ENCODE measurements at regions not wholly inside any gene's neighbourhood (a gene's known extent, or its start where the extent isn't known, plus 50 kb on each side); places are given as distances from the start of the nearest gene placed in this dataset.
A peak's percentile ranks its signal among the peaks of the same experiment; 100 is the strongest.
"Not testable (repeated sequence)": the region's sequence is repeated elsewhere in the genome, so short reads cannot be mapped to it uniquely, and the experiment has no call there.

GRCh38 chr9:88918537-88918936 is 72.7 kb upstream of the S1PR3 start:
- not testable (repeated sequence) for DNase-seq (ENCODE audit: low spot score); FAIRE-seq

GRCh38 chr9:88920645-88921044 is 70.6 kb upstream of the S1PR3 start:
- FAIRE-seq (no peak), DNase-seq (ENCODE audit: low spot score) (no peak)

DNA sequence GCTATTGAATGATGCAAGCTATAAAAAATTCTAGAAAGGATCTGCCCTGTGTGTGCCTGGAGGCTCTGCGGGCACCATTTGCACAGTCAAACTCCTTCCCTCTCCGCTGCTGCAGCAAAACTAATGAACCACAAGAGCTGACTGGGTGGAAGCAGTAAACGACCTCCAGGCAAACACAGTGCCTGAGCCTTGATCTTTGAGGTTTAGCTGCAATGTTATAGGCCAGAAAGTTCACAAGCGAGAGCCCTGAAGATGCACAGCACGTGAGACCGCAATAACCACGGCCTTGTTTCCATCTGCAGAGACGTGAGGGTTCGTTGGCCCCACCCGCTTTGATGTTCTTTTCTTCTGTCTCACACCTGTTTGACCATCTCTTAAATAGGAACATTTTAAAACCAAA is 69.2 kb upstream of the S1PR3 start:
- FAIRE-seq (no peak), DNase-seq (ENCODE audit: low spot score) (no peak)

DNA sequence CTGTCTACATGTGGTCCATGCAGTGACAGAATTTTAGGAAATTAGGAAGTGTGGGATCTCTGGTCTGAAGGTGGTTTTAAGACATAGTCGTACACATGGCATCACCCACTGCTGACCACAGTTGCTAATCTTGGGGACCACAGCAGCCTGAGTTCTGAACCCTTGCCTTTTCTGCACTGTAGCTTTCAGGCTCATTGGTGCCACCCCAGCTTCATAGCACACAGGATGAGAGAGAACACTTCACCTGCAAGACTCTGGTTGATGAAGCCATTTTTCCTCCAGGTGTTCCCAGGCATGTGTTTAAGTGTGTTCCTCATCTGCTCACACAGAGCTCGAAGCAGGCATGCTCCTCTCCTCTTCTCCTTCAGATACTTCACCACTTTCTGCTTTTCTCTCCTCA is 68.2 kb upstream of the S1PR3 start:
- no peak for FAIRE-seq
- no peak for DNase-seq (ENCODE audit: low spot score)

DNA sequence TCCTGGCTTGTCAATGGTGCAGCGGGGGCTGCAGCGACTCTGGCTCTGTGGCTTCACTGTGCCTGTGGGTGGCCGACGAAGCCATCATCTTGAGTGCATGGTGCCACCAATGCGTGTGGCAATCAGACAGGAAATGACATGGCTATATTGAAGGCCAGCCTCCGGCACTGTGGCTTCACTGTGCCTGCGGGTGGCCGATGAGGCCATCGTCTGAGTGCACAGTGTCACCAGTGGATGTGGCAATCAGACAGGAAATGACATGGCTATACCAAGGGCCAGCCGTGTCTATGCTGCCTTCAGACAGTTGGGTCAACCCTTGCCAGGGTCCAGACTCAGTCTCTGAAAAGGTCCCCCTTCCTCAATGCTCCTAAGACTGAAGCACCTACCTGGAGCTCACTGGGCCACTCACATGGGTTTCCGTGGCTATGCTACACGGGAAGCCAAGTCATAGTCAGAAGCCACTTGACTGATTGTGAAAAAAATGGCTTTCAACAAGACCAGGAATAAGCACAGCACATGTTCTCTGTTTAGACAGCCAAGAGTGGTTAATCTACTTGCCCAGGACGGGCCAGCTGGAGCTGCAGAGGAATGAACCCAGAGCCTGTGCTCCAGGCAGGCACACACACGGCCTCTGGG is 67.5 kb upstream of the S1PR3 start:
- DNase-seq (ENCODE audit: low spot score) (no peak), FAIRE-seq (peak; percentile 27)

- no peak for DNase-seq (ENCODE audit: low spot score)
- FAIRE-seq = no peak
Measured at GRCh38 chr9:88925481-88925880, 65.8 kb upstream of the S1PR3 start.

GRCh38 chr9:88926781-88927505 is 64.3 kb upstream of the S1PR3 start:
- DNase-seq (ENCODE audit: low spot score) = no peak
- FAIRE-seq = no peak

- FAIRE-seq = no peak
- DNase-seq (ENCODE audit: low spot score) = no peak
Measured at GRCh38 chr9:88927510-88927909, 63.8 kb upstream of the S1PR3 start.

- FAIRE-seq = no peak
- DNase-seq (ENCODE audit: low spot score) = no peak
Measured at GRCh38 chr9:88930716-88931115, 60.6 kb upstream of the S1PR3 start.

- FAIRE-seq (no peak), DNase-seq (ENCODE audit: low spot score) (no peak)
Measured at GRCh38 chr9:88932766-88933165, 58.5 kb upstream of the S1PR3 start.

- no peak for DNase-seq (ENCODE audit: low spot score)
- no peak for FAIRE-seq
Measured at GRCh38 chr9:88933607-88934379, 57.5 kb upstream of the S1PR3 start.

DNA sequence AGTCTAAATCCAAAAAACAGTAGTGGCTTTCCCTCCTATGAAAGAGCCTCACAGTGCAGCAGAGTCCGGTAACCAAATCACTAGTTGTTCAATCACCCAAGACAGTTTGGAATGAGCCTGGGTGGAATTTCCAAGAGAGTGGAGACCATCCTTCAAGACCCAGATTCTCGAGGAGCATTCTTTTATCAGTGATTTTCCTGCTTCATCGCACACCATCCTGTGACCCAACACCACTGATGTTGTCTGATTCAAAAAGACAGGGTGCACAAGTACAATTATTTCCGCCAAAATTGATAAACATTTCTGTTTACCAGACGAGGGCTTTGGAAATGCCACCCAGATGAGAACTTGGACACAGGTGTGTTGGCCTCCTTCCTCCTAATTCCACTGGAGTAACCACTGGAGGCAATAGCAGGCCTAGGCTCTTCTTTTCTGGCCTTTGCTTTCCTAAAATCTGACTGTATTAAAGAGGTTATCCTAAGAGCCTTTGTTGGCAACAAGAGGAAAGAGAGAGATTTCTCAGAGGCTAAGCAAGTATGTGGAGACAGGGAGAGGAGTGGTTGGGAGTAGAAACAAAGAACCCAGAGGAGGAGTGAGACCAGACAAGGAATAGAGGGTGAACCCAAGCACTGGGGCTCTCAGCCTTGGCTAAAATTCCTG is 56.3 kb upstream of the S1PR3 start:
- DNase-seq (ENCODE audit: low spot score) (no peak), FAIRE-seq (no peak)

- no peak for FAIRE-seq
Measured at GRCh38 chr9:88936132-88936531, 55.1 kb upstream of the S1PR3 start.

DNA sequence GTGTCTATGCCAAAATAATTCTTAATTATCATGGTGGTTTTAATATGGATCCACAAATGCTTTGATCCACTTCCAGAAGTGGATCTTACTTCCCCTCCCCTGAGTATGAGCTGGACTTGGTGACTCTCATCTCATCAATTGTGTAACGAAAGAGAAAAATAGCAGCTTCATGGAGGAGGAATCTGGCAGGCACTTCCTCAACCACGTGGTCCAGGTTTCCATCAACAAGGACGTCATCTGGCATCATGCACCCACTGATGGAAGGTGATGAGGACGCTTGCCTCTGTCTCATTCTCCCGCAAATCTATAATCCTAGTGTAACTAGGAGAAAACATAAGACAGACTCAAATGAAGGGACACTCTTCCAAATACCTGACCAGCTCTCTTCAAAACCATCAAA is 54.6 kb upstream of the S1PR3 start:
- DNase-seq (ENCODE audit: low spot score) (no peak), FAIRE-seq (no peak)

More at GRCh38 chr9:88936132-88936531, 55.1 kb upstream of the S1PR3 start:
- DNase-seq (ENCODE audit: low spot score) = no peak

- FAIRE-seq (no peak), DNase-seq (ENCODE audit: low spot score) (no peak)
Measured at GRCh38 chr9:88937248-88937647, 54.0 kb upstream of the S1PR3 start.

GRCh38 chr9:88938189-88938588 is 53.1 kb upstream of the S1PR3 start:
- DNase-seq (ENCODE audit: low spot score) = no peak
- FAIRE-seq = no peak
